OCI-LY3 (cell line): ENCODE measurements at regions not wholly inside any gene's neighbourhood (a gene's known extent, or its start where the extent isn't known, plus 50 kb on each side); places are given as distances from the start of the nearest gene placed in this dataset.

Source experiments
- CTCF ChIP-seq: fragments of 200-600, 300-600 bp; sonication (generic); IDR thresholded peaks from 2 replicates; pipeline ENCODE4 v1.5.1; 2014; ENCODE audit warnings: antibody characterized with exemption, low read length, low read depth
- EZH2phosphoT487 ChIP-seq: fragments of 200-600 bp; shearing (Covaris generic); IDR thresholded peaks from 2 replicates; pipeline ENCODE4 v1.6.1; 2018; ENCODE audit warnings: antibody characterized with exemption, mixed run types, low read depth

- no peak for TF ChIP-seq CTCF
- no peak for TF ChIP-seq EZH2phosphoT487
These were observed 181.8 kb upstream of the OLFM3 start for GRCh38 chr1:102178480-102178879.
